ENCODE measurements at regions not wholly inside any gene's neighbourhood (a gene's known extent, or its start where the extent isn't known, plus 50 kb on each side); places are given as distances from the start of the nearest gene placed in this dataset.

GRCh38 chr6:21426841-21427490 lies 166.6 kb upstream of the SOX4 start:
- DNase-seq (ENCODE audit: low spot score) = no peak

GRCh38 chr6:21429291-21429690 lies 164.3 kb upstream of the SOX4 start:
- DNase-seq (ENCODE audit: low spot score) = no peak

GRCh38 chr6:21431526-21431925 lies 162.0 kb upstream of the SOX4 start:
- no peak for DNase-seq (ENCODE audit: low spot score)

- no peak for DNase-seq (ENCODE audit: low spot score)
These were observed 156.9 kb upstream of the SOX4 start for GRCh38 chr6:21436625-21437024.

- no peak for DNase-seq (ENCODE audit: low spot score)
These were observed 156.0 kb upstream of the SOX4 start for GRCh38 chr6:21437581-21437980.

DNA sequence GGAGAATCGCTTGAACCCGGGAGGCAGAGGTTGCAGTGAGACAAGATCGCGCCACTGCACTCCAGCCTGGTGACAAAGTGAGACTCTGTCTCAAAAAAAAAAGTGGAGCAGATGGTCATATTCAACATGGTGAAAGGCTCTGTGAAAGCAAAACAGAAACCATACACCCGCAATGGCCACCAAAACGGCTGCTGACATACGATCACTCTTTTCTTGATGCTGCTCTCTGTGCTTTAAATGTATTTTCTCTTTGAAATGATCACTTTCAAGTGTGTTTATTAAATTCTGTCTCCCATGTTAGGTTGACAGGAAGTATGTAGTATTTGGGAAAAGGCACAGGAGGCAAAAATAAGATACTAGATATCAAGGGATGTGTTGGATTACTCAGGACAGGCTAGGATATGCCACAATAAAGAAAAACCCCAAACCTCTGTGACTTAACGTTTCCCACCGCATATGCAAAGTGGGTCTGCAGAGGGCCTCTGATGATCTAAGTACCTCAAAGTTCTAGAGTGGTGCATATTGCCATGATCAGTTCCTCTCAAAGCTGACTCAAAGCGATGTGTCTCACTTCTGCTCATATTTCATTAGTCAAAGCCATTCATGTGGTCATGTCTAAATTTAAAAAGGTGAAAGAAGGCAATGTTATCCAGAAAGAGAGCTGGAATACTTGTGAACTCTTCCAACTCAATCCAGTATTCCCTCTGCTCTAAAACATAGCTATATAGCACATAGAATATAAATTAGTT lies 155.1 kb upstream of the SOX4 start:
- no peak for DNase-seq (ENCODE audit: low spot score)

DNA sequence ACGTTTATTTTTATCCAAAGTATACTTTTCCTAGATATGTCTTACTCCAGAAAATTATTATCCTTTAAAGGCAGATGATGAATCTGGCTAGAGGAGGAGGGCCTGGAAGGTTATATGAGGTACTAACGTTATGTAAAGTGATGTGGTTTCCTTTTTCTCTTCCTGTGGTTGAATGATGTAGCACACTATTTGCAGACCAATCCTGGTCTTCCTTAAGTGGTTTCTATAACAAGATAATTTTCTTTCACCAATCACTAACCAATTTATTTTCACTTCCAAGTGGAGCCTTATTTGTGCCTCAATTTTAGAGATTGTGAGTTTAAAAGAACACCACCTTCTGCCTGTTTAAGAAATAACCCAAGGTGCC lies 154.6 kb upstream of the SOX4 start:
- DNase-seq (ENCODE audit: low spot score) = no peak

DNA sequence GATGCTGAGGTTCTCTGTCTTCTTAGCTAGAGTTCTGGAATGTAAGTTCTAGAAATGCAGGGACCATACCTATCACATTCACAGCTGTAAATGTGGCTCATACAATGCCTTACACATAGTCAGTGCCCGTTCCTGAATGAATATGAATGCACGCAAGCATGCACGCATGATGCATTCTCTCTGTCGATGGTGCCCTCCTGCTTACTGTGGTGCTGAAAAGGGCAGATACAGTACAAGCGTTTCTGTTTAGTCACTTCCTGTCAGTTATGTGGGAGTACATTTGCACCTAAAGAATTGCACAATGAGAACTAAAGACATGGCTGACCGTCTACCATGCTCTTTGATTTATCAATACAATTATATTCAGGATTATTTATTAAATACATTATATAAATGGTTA lies 152.2 kb upstream of the SOX4 start:
- no peak for DNase-seq (ENCODE audit: low spot score)

GRCh38 chr6:21442874-21443273 lies 150.7 kb upstream of the SOX4 start:
- no peak for DNase-seq (ENCODE audit: low spot score)

GRCh38 chr6:21444711-21445260 lies 148.8 kb upstream of the SOX4 start:
- no peak for DNase-seq (ENCODE audit: low spot score)

DNA sequence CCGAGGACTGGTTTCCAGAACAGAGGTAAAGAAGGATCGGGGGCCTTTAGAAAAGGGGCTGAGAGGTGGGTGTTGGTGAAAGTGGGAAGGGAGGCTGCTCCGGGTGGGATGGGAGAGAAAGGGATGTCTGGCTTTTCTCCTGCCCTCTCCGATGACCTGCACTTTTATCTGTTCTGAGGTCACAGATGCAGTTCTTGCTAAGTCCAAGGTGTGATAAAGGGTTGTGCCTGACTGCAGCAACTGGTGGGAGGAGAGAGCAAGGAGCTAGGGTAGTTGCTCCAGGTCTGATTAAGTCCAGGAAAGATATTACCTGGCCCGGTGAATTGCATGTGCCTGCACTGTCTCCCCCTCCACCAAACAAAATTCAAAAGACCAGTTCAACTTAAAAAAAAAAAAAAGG lies 145.6 kb upstream of the SOX4 start:
- DNase-seq (ENCODE audit: low spot score) = no peak

DNA sequence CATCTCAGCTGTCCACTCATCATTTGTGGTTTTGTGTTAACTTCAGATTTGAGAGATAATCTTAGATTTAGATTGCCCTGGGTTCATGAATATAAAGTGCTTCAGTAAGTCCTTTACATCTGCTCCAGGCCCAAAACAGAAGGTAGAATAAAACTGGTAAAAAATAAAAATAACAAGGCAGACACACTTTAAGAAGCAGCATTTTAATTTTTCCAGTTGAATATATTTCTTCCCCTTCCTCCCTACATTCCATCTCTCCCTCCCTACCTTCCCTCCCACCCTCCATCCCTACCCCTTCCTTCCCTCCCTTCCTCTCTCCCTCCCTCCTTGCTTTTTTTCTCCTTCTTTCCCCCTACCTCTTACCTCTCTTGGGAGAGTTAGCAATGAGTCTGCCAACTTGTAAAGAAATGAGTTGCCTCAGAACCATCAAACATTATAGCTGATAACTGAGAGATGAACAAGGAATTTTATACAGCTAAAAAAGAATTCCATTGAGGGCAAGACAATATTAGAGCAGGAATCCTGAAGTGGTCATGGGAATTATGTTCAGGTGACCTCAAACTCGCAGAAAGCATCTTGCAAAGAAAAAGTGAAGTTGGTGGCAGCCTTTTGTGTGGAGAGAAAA lies 145.0 kb upstream of the SOX4 start:
- no peak for DNase-seq (ENCODE audit: low spot score)

- DNase-seq (ENCODE audit: low spot score) = no peak
These were observed 143.4 kb upstream of the SOX4 start for GRCh38 chr6:21450149-21450548.

GRCh38 chr6:21450628-21451027 lies 142.9 kb upstream of the SOX4 start:
- DNase-seq (ENCODE audit: low spot score) = no peak

GRCh38 chr6:21451546-21452013 lies 142.0 kb upstream of the SOX4 start:
- DNase-seq (ENCODE audit: low spot score) = no peak

DNA sequence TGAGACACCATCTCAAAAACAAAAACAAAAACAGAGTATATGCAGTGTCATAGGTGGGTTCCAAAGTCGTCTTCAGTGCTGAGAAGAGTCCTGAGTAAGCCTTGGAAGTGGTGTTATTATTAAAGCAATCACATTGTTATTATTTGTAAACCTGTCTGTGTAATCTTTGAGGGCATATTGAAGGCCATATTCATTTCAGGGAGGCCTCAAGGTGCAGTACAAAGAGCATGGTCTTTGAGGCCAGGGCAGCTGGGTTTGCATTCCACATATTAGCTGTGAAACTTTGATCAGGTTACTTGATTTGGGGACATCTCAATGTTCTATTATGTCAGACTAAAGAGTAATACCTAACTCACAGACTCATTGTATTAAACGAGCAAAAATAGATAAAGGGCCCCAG lies 139.3 kb upstream of the SOX4 start:
- no peak for DNase-seq (ENCODE audit: low spot score)

DNA sequence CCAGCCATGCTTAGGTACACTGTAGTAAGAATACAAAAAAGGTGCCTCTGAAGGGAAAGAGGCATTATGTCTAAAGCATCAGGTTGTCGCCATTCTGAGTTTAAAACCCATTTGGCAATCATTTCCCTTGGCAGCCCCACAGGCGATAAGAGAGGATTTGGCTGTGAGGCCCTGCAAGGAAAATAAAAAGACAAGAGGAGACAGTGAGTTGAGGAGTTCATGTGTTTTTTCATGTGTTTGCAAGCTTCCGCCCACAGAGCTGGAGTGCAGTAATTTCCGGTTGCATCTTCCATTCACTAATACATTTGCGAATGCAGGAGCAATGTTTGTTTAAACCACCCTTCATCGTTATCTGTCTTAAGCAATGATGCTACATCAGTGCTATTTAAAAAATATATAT lies 138.5 kb upstream of the SOX4 start:
- no peak for DNase-seq (ENCODE audit: low spot score)

- no peak for DNase-seq (ENCODE audit: low spot score)
These were observed 135.9 kb upstream of the SOX4 start for GRCh38 chr6:21457647-21458046.

DNA sequence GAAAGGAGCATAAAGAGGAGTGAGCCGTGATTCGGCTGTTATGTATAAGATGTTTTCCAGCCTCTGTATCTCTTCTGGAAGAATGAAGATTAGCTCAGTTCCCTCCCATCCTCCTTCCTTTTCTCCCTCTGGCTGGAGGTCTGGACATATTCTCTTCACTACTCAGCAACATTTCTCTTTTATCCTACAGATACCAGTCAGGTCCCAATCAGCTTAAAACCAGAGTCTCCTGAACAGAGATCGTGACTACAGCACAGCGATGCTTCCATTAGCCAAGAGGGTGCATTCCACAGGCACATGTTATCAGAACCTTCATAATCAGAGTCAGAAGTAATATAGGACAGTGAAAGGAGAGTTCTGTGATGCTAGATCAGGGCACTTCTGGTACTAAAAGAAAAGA lies 133.9 kb upstream of the SOX4 start:
- DNase-seq (ENCODE audit: low spot score) = no peak

DNA sequence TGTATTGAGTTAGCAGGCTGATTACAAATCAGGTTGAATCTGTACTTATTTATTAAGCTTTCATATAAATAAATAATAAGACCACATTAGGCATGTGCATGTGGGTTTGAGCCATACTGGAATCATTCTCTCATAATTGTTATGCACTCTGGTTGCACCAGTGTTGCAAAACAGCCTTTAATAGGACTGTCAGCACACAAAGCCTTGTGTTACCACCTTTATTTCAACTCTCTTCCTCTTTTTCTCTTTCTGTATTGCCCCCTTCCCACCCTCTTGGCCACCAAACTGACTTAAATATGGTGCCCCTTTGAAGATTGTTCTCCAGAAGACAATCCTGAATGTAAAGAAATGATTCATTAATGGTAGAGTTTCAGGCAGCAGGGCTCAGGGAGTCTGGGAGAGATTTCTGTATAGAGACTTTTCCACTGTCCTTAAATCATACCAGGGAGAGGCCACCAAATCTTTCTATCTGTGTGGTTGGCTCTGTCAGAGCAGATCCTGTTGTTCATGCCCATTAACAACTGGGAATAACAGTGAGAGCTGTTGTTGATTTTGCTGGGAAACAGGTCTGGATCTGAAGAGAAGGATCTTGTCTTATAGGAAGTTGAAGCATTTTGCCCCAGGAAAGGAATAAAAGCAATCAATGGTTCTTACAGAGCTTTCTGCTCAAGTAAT lies 131.6 kb upstream of the SOX4 start:
- no peak for DNase-seq (ENCODE audit: low spot score)

- no peak for DNase-seq (ENCODE audit: low spot score)
These were observed 131.1 kb upstream of the SOX4 start for GRCh38 chr6:21462519-21462852.

GRCh38 chr6:21467091-21467490 lies 126.5 kb upstream of the SOX4 start:
- no peak for DNase-seq (ENCODE audit: low spot score)

GRCh38 chr6:21468461-21468860 lies 125.1 kb upstream of the SOX4 start:
- no peak for DNase-seq (ENCODE audit: low spot score)
